Breast epithelium (tissue), 3 donors: ENCODE measurements at regions not wholly inside any gene's neighbourhood (a gene's known extent, or its start where the extent isn't known, plus 50 kb on each side); places are given as distances from the start of the nearest gene placed in this dataset.

Experiments
- CTCF ChIP-seq, 3 donors: fragments of 450-650 bp; IDR thresholded peaks; one replicate each; pipeline ENCODE4 v1.5.1; 2016 to 2017; ENCODE audit warnings: antibody characterized with exemption in 3 of 3, mild to moderate bottlenecking in 3 of 3, moderate library complexity in 3 of 3
- POLR2A ChIP-seq: fragments of 450-650 bp; IDR thresholded peaks from one replicate; pipeline ENCODE4 v1.6.1; 2016; ENCODE audit warnings: antibody characterized with exemption, mild to moderate bottlenecking, moderate library complexity
- POLR2AphosphoS5 ChIP-seq, 3 donors: sonication (generic); formaldehyde crosslinking; IDR thresholded peaks; one replicate each; pipeline ENCODE4 v1.6.1; 2017; ENCODE audit warnings: antibody characterized with exemption in 3 of 3

GRCh38 chr11:70761094-70761907 lies 363.0 kb downstream of the CTTN start:
- TF ChIP-seq POLR2A (no peak), CTCF (IDR thresholded peaks at IDR 0.05) (no peak), POLR2AphosphoS5 (IDR thresholded peaks at IDR 0.05) (no peak)
